ENCODE measurements at regions not wholly inside any gene's neighbourhood (a gene's known extent, or its start where the extent isn't known, plus 50 kb on each side); places are given as distances from the start of the nearest gene placed in this dataset.

- Histone ChIP-seq H4K20me1 (ENCODE audit: insufficient read depth) (no peaks in the 10 kb centered on the region), H3K27me3 (ENCODE audit: insufficient read depth, low read depth, low read length) (no peaks in the 10 kb centered on the region), H3F3A (ENCODE audit: insufficient read depth, low read length, poor library complexity, severe bottlenecking) (no peaks in the 10 kb centered on the region), H3K9me2 (ENCODE audit: insufficient read depth, low read length) (no peaks in the 10 kb centered on the region), H2AFZ (ENCODE audit: low read depth, low read length) (no peak overlapping the region), H3K36me3 (ENCODE audit: insufficient read depth, low read length) (no peaks in the 10 kb centered on the region), H3K4me3 (ENCODE audit: low read length) (no peak overlapping the region), H3K9ac (ENCODE audit: low read length) (no peak overlapping the region), H3K79me2 (replicated peaks; ENCODE audit: insufficient read depth, low read length) (no peaks in the 10 kb centered on the region), H3K4me2 (ENCODE audit: low read length) (no peak overlapping the region), H3K27ac (ENCODE audit: low read length) (no peak overlapping the region), H3K9me3 (ENCODE audit: low read length) (no peaks in the 10 kb centered on the region)
- TF ChIP-seq TAF1 (IDR thresholded peaks at IDR 0.05; ENCODE audit: low read depth) (no peak), RAD21 (conservative IDR thresholded peaks at IDR 0.05) (no peak), SMC3 (conservative IDR thresholded peaks at IDR 0.05; ENCODE audit: poor library complexity) (no peak), REST (IDR thresholded peaks at IDR 0.05; ENCODE audit: borderline replicate concordance) (no peak), EP300 (conservative IDR thresholded peaks at IDR 0.05; ENCODE audit: poor library complexity, severe bottlenecking) (no peak), POLR2AphosphoS5 (IDR thresholded peaks at IDR 0.05) (no peak), MXI1 (conservative IDR thresholded peaks at IDR 0.05; ENCODE audit: poor library complexity, severe bottlenecking) (no peak), CTCF (IDR thresholded peaks at IDR 0.05; ENCODE audit: poor library complexity, severe bottlenecking) (no peak), EZH2 (IDR thresholded peaks at IDR 0.05; ENCODE audit: borderline replicate concordance, insufficient read depth, low read length, poor library complexity, severe bottlenecking) (no peak)
These were observed 92.5 kb upstream of the TAS2R1 start for GRCh38 chr5:9722601-9723180.

- Histone ChIP-seq H3K9ac (ENCODE audit: low read length) (no peak overlapping the region), H4K20me1 (ENCODE audit: insufficient read depth) (no peaks in the 10 kb centered on the region), H3F3A (ENCODE audit: insufficient read depth, low read length, poor library complexity, severe bottlenecking) (no peaks in the 10 kb centered on the region), H3K9me2 (ENCODE audit: insufficient read depth, low read length) (no peaks in the 10 kb centered on the region), H3K4me3 (ENCODE audit: low read length) (no peak overlapping the region), H3K4me2 (ENCODE audit: low read length) (no peak overlapping the region), H3K9me3 (ENCODE audit: low read length) (no peaks in the 10 kb centered on the region), H3K79me2 (replicated peaks; ENCODE audit: insufficient read depth, low read length) (no peaks in the 10 kb centered on the region), H2AFZ (ENCODE audit: low read depth, low read length) (no peak overlapping the region), H3K27me3 (ENCODE audit: insufficient read depth, low read depth, low read length) (no peaks in the 10 kb centered on the region), H3K27ac (ENCODE audit: low read length) (no peak overlapping the region), H3K36me3 (ENCODE audit: insufficient read depth, low read length) (no peaks in the 10 kb centered on the region)
- no peak for TF ChIP-seq REST (IDR thresholded peaks at IDR 0.05; ENCODE audit: borderline replicate concordance)
- TF ChIP-seq EP300 (conservative IDR thresholded peaks at IDR 0.05; ENCODE audit: poor library complexity, severe bottlenecking): no peak
- TF ChIP-seq RAD21 (conservative IDR thresholded peaks at IDR 0.05): no peak
- TF ChIP-seq SMC3 (conservative IDR thresholded peaks at IDR 0.05; ENCODE audit: poor library complexity): no peak
- TF ChIP-seq TAF1 (IDR thresholded peaks at IDR 0.05; ENCODE audit: low read depth): no peak
- TF ChIP-seq EZH2 (IDR thresholded peaks at IDR 0.05; ENCODE audit: borderline replicate concordance, insufficient read depth, low read length, poor library complexity, severe bottlenecking): no peak
- TF ChIP-seq CTCF (IDR thresholded peaks at IDR 0.05; ENCODE audit: poor library complexity, severe bottlenecking): no peak
- TF ChIP-seq MXI1 (conservative IDR thresholded peaks at IDR 0.05; ENCODE audit: poor library complexity, severe bottlenecking): no peak
- no peak for TF ChIP-seq POLR2AphosphoS5 (IDR thresholded peaks at IDR 0.05)
These were observed 91.0 kb upstream of the TAS2R1 start for GRCh38 chr5:9721161-9721560.

Data from neural cell (in vitro differentiated cells).